ENCODE measurements at regions not wholly inside any gene's neighbourhood (a gene's known extent, or its start where the extent isn't known, plus 50 kb on each side); places are given as distances from the start of the nearest gene placed in this dataset.
"Not testable (repeated sequence)": the region's sequence is repeated elsewhere in the genome, so short reads cannot be mapped to it uniquely, and the experiment has no call there.

- no peak for TF ChIP-seq CTCF (IDR thresholded peaks at IDR 0.05; ENCODE audit: low read depth, low read length)
- H3K4me3 ChIP-seq (ENCODE audit: low read depth, low read length) = no peak overlapping the region
Observed at GRCh38 chr18:1026930-1027329, 122.3 kb downstream of the ADCYAP1 start.

DNA sequence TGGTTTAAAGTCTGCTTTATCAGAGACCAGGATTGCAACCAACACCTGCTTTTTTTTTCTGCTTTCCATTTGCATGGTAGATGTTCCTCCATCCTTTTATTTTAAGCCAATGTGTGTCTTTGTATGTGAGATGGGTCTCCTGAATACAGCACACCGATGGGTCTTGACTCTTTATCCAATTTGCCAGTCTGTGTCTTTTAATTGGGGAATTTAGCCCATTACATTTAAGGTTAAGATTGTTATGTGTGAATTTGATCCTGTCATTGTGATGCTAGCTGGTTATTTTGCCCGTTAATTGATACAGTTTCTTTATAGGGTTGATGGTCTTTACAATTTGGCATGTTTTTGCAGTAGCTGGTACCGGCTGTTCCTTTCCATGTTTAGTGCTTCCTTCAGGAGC is 128.4 kb downstream of the ADCYAP1 start:
- not testable (repeated sequence) for H3K4me3 ChIP-seq (ENCODE audit: low read depth, low read length)

DNA sequence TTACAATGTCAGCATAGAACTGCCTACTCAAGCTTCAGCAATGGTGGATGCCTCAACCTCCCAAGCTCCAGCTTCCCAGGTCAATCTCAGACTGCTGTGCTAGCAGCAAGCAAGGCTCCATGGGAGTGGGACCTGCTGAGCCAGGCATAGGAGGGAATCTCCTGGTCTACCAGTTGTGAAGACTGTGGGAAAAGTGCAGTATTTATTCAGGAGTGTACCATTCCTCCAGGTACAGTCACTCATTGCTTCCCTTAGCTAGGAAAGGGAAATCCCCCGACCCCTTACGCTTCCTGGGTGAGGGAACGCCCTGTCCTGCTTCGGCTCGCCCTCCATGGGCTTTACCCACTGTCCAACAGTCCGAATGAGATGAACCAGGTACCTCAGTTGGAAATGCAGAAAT is 130.3 kb downstream of the ADCYAP1 start:
- H3K4me3 ChIP-seq (ENCODE audit: low read depth, low read length) = no peak overlapping the region
- TF ChIP-seq CTCF (IDR thresholded peaks at IDR 0.05; ENCODE audit: low read depth, low read length) = no peak

DNA sequence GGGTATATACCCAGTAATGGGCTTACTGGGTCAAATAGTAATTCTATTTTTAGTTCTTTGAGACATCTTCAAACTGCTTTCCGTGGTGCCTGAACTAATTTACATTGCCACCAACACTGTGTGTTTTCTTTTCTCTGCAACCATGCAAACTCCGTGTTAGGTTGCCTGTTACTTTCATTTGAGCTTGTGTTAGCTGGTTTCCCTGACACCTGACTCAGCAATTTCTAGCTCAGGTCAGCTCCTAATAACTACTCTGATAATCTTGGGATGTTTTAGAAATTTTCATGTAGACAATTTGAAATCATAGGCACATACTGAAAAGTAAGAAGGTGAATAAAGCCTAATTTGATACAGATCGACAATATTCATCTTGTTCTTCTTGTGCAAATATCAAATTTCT is 132.3 kb downstream of the ADCYAP1 start:
- no peak for TF ChIP-seq CTCF (IDR thresholded peaks at IDR 0.05; ENCODE audit: low read depth, low read length)
- H3K4me3 ChIP-seq (ENCODE audit: low read depth, low read length) = no peak overlapping the region

DNA sequence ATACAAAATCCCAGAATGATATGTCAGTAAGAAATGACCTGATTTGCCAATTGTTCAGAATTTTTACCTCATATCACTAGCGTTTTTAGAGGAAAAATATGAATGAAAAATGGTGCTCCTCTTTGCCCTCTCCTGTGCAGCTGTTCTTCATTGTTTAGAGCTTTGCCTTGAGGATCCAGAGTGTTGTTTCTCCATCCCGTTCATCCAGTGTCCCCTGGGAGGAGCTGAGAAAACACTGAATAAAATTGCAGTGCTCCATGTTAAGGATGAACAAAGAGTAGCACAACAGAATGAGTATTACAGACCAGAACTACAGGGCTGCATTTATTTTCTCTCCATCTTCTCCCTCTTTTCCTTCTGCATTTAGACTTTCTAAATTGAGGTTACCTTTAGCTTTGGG is 133.1 kb downstream of the ADCYAP1 start:
- no peak overlapping the region for H3K4me3 ChIP-seq (ENCODE audit: low read depth, low read length)
- TF ChIP-seq CTCF (IDR thresholded peaks at IDR 0.05; ENCODE audit: low read depth, low read length) = no peak

DNA sequence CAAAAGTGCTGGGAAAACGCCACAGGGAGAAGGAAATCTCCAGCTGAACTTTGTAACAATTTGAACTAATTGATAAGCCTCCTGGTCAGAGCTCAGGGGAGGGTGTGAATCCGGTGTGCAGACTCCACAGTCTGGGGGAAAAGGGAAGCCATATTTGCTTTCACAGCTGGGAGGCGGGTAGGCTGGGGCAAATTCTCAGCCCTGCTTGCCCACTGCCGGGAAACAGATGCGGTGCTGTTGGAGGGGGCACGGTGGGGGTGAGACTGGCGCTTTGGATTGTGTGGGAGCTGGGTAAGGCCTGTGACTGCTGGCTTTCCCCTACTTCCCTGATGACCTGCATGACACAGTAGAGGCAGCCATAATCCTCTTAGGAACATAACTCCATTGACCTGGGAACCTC is 134.8 kb downstream of the ADCYAP1 start:
- no peak for TF ChIP-seq CTCF (IDR thresholded peaks at IDR 0.05; ENCODE audit: low read depth, low read length)
- H3K4me3 ChIP-seq (ENCODE audit: low read depth, low read length) = no peak overlapping the region

GRCh38 chr18:1043039-1043438 is 138.4 kb downstream of the ADCYAP1 start:
- not testable (repeated sequence) for H3K4me3 ChIP-seq (ENCODE audit: low read depth, low read length)

GRCh38 chr18:1045658-1046057 is 141.0 kb downstream of the ADCYAP1 start:
- no peak for TF ChIP-seq CTCF (IDR thresholded peaks at IDR 0.05; ENCODE audit: low read depth, low read length)
- no peak overlapping the region for H3K4me3 ChIP-seq (ENCODE audit: low read depth, low read length)

DNA sequence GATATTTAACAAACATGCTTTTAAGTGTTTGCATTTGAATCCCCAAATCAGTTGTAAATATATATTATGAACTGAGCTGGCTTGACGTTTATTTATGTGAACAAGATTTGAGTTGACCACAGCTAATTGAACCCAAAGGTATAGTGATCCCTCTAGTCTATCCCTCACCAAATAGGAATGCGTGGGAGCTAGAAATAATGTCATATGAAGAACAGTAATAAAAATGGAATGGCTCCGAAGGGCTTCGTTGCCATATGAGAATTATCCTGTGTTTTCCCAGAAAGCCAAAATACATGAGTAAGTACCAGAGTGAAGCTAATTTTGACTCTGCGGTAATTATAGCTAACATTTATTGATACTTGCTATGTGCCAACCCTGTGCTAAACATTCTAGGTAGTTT is 142.7 kb downstream of the ADCYAP1 start:
- no peak overlapping the region for H3K4me3 ChIP-seq (ENCODE audit: low read depth, low read length)
- no peak for TF ChIP-seq CTCF (IDR thresholded peaks at IDR 0.05; ENCODE audit: low read depth, low read length)

Measured in WI38 (cell line).